ENCODE measurements at regions not wholly inside any gene's neighbourhood (a gene's known extent, or its start where the extent isn't known, plus 50 kb on each side); places are given as distances from the start of the nearest gene placed in this dataset.
A peak's percentile ranks its signal among the peaks of the same experiment; 100 is the strongest.

GRCh38 chr2:62296034-62296831 lies 100.3 kb downstream of the B3GNT2 start:
- peaks cover 18 to 27% of the 10 kb centered on the region in 2 donors for H3K4me1 ChIP-seq (ENCODE audit: control insufficient read depth in 1 of 2, insufficient read depth in 2 of 2, low read length in 2 of 2)
- no peak overlapping the region for H3K27ac ChIP-seq (ENCODE audit: low read length)
- no peak overlapping the region for H3K4me3 ChIP-seq (ENCODE audit: low read depth in 1 of 2, low read length in 2 of 2)
- no peaks in the 10 kb centered on the region for H3K27me3 ChIP-seq (ENCODE audit: low read depth, low read length)
- no peaks in the 10 kb centered on the region for H3K36me3 ChIP-seq (ENCODE audit: control insufficient read depth in 1 of 2, insufficient read depth in 2 of 2, low read length in 2 of 2)
- no peaks in the 10 kb centered on the region for H3K9me3 ChIP-seq (ENCODE audit: control insufficient read depth in 1 of 2, low read length in 2 of 2)

GRCh38 chr2:62293490-62294271 lies 97.8 kb downstream of the B3GNT2 start:
- H3K4me1 ChIP-seq (ENCODE audit: control insufficient read depth in 1 of 2, insufficient read depth in 2 of 2, low read length in 2 of 2), result peaks cover 18 to 27% of the 10 kb centered on the region in 2 donors
- no peaks in the 10 kb centered on the region for H3K36me3 ChIP-seq (ENCODE audit: control insufficient read depth in 1 of 2, insufficient read depth in 2 of 2, low read length in 2 of 2)
- peak overlapping the region; percentile 39 for H3K27ac ChIP-seq (ENCODE audit: low read length)
- no peaks in the 10 kb centered on the region for H3K9me3 ChIP-seq (ENCODE audit: control insufficient read depth in 1 of 2, low read length in 2 of 2)
- H3K27me3 ChIP-seq (ENCODE audit: low read depth, low read length), result no peaks in the 10 kb centered on the region
- H3K4me3 ChIP-seq (ENCODE audit: low read depth in 1 of 2, low read length in 2 of 2), result peak overlapping the region; percentile 26 to 27

- Histone ChIP-seq H3K9me3 (ENCODE audit: control insufficient read depth in 1 of 2, low read length in 2 of 2) (no peaks in the 10 kb centered on the region), H3K27me3 (ENCODE audit: low read depth, low read length) (no peaks in the 10 kb centered on the region), H3K36me3 (ENCODE audit: control insufficient read depth in 1 of 2, insufficient read depth in 2 of 2, low read length in 2 of 2) (no peaks in the 10 kb centered on the region), H3K4me1 (ENCODE audit: control insufficient read depth in 1 of 2, insufficient read depth in 2 of 2, low read length in 2 of 2) (peaks cover 23 to 30% of the 10 kb centered on the region in 2 donors), H3K4me3 (ENCODE audit: low read depth in 1 of 2, low read length in 2 of 2) (peak overlapping the region in 1 of 2 donors; percentile 26), H3K27ac (ENCODE audit: low read length) (peak overlapping the region; percentile 39)
These were observed 97.2 kb downstream of the B3GNT2 start for GRCh38 chr2:62293151-62293489.

GRCh38 chr2:62292190-62292589 lies 96.3 kb downstream of the B3GNT2 start:
- Histone ChIP-seq H3K27ac (ENCODE audit: low read length) (no peak overlapping the region), H3K4me3 (ENCODE audit: low read depth in 1 of 2, low read length in 2 of 2) (peak overlapping the region in 1 of 2 donors; percentile 23), H3K36me3 (ENCODE audit: control insufficient read depth in 1 of 2, insufficient read depth in 2 of 2, low read length in 2 of 2) (no peaks in the 10 kb centered on the region), H3K27me3 (ENCODE audit: low read depth, low read length) (no peaks in the 10 kb centered on the region), H3K4me1 (ENCODE audit: control insufficient read depth in 1 of 2, insufficient read depth in 2 of 2, low read length in 2 of 2) (peaks cover 24 to 36% of the 10 kb centered on the region in 2 donors), H3K9me3 (ENCODE audit: control insufficient read depth in 1 of 2, low read length in 2 of 2) (no peaks in the 10 kb centered on the region)

GRCh38 chr2:62291517-62292137 lies 95.7 kb downstream of the B3GNT2 start:
- no peaks in the 10 kb centered on the region for H3K36me3 ChIP-seq (ENCODE audit: control insufficient read depth in 1 of 2, insufficient read depth in 2 of 2, low read length in 2 of 2)
- no peaks in the 10 kb centered on the region for H3K9me3 ChIP-seq (ENCODE audit: control insufficient read depth in 1 of 2, low read length in 2 of 2)
- H3K4me3 ChIP-seq (ENCODE audit: low read depth in 1 of 2, low read length in 2 of 2), result peak overlapping the region in 1 of 2 donors; percentile 23
- H3K27ac ChIP-seq (ENCODE audit: low read length), result no peak overlapping the region
- no peaks in the 10 kb centered on the region for H3K27me3 ChIP-seq (ENCODE audit: low read depth, low read length)
- H3K4me1 ChIP-seq (ENCODE audit: control insufficient read depth in 1 of 2, insufficient read depth in 2 of 2, low read length in 2 of 2), result peaks cover 24 to 36% of the 10 kb centered on the region in 2 donors

GRCh38 chr2:62291052-62291451 lies 95.1 kb downstream of the B3GNT2 start:
- Histone ChIP-seq H3K4me3 (ENCODE audit: low read depth in 1 of 2, low read length in 2 of 2) (no peak overlapping the region), H3K36me3 (ENCODE audit: control insufficient read depth in 1 of 2, insufficient read depth in 2 of 2, low read length in 2 of 2) (no peaks in the 10 kb centered on the region), H3K4me1 (ENCODE audit: control insufficient read depth in 1 of 2, insufficient read depth in 2 of 2, low read length in 2 of 2) (peaks cover 24 to 36% of the 10 kb centered on the region in 2 donors), H3K27ac (ENCODE audit: low read length) (no peak overlapping the region), H3K9me3 (ENCODE audit: control insufficient read depth in 1 of 2, low read length in 2 of 2) (no peaks in the 10 kb centered on the region), H3K27me3 (ENCODE audit: low read depth, low read length) (no peaks in the 10 kb centered on the region)

GRCh38 chr2:62287899-62288880 lies 92.3 kb downstream of the B3GNT2 start:
- H3K4me1 ChIP-seq (ENCODE audit: control insufficient read depth in 1 of 2, insufficient read depth in 2 of 2, low read length in 2 of 2), result peaks cover 18 to 26% of the 10 kb centered on the region in 2 donors
- peaks cover 6 to 9% of the 10 kb centered on the region in 2 donors for H3K9me3 ChIP-seq (ENCODE audit: control insufficient read depth in 1 of 2, low read length in 2 of 2)
- no peaks in the 10 kb centered on the region for H3K36me3 ChIP-seq (ENCODE audit: control insufficient read depth in 1 of 2, insufficient read depth in 2 of 2, low read length in 2 of 2)
- H3K27me3 ChIP-seq (ENCODE audit: low read depth, low read length), result no peaks in the 10 kb centered on the region
- no peak overlapping the region for H3K27ac ChIP-seq (ENCODE audit: low read length)
- no peak overlapping the region for H3K4me3 ChIP-seq (ENCODE audit: low read depth in 1 of 2, low read length in 2 of 2)

GRCh38 chr2:62287282-62287681 lies 91.4 kb downstream of the B3GNT2 start:
- Histone ChIP-seq H3K36me3 (ENCODE audit: control insufficient read depth in 1 of 2, insufficient read depth in 2 of 2, low read length in 2 of 2) (no peaks in the 10 kb centered on the region), H3K4me1 (ENCODE audit: control insufficient read depth in 1 of 2, insufficient read depth in 2 of 2, low read length in 2 of 2) (peaks cover 10 to 17% of the 10 kb centered on the region in 2 donors), H3K27me3 (ENCODE audit: low read depth, low read length) (no peaks in the 10 kb centered on the region), H3K9me3 (ENCODE audit: control insufficient read depth in 1 of 2, low read length in 2 of 2) (peaks cover 6 to 9% of the 10 kb centered on the region in 2 donors), H3K27ac (ENCODE audit: low read length) (no peak overlapping the region), H3K4me3 (ENCODE audit: low read depth in 1 of 2, low read length in 2 of 2) (no peak overlapping the region)

- no peak overlapping the region for H3K27ac ChIP-seq (ENCODE audit: low read length)
- peaks cover 6 to 9% of the 10 kb centered on the region in 2 donors for H3K9me3 ChIP-seq (ENCODE audit: control insufficient read depth in 1 of 2, low read length in 2 of 2)
- no peaks in the 10 kb centered on the region for H3K36me3 ChIP-seq (ENCODE audit: control insufficient read depth in 1 of 2, insufficient read depth in 2 of 2, low read length in 2 of 2)
- H3K4me1 ChIP-seq (ENCODE audit: control insufficient read depth in 1 of 2, insufficient read depth in 2 of 2, low read length in 2 of 2), result peaks cover 6 to 9% of the 10 kb centered on the region in 2 donors
- H3K4me3 ChIP-seq (ENCODE audit: low read depth in 1 of 2, low read length in 2 of 2), result no peak overlapping the region
- H3K27me3 ChIP-seq (ENCODE audit: low read depth, low read length), result no peaks in the 10 kb centered on the region
These were observed 90.3 kb downstream of the B3GNT2 start for GRCh38 chr2:62286089-62286785.

GRCh38 chr2:62284980-62285379 lies 89.1 kb downstream of the B3GNT2 start:
- Histone ChIP-seq H3K27me3 (ENCODE audit: low read depth, low read length) (no peaks in the 10 kb centered on the region), H3K27ac (ENCODE audit: low read length) (no peak overlapping the region), H3K9me3 (ENCODE audit: control insufficient read depth in 1 of 2, low read length in 2 of 2) (peaks cover 6 to 9% of the 10 kb centered on the region in 2 donors), H3K4me3 (ENCODE audit: low read depth in 1 of 2, low read length in 2 of 2) (peak overlapping the region in 1 of 2 donors; percentile 4), H3K36me3 (ENCODE audit: control insufficient read depth in 1 of 2, insufficient read depth in 2 of 2, low read length in 2 of 2) (no peaks in the 10 kb centered on the region), H3K4me1 (ENCODE audit: control insufficient read depth in 1 of 2, insufficient read depth in 2 of 2, low read length in 2 of 2) (peaks cover 6 to 9% of the 10 kb centered on the region in 2 donors)
